Lung (tissue), 11 donors: ENCODE measurements at regions not wholly inside any gene's neighbourhood (a gene's known extent, or its start where the extent isn't known, plus 50 kb on each side); places are given as distances from the start of the nearest gene placed in this dataset.

Experiments used
- ATAC-seq: fragments of 200-7000 bp; cut with Tn5 transposase; one replicate; pipeline ENCODE4 v1.9.1; 2020; ENCODE audit warnings: moderate number of reproducible peaks; ENCODE audit not compliant: insufficient read depth, low FRiP score
- DNase-seq, 3 donors: peaks; one replicate each; pipeline ENCODE4 v3.0.0-alpha.2; 2013 to 2017
- H3K27ac ChIP-seq, 2 donors: one replicate each; pipeline ENCODE4 v1.5.1; 2013; ENCODE audit warnings: mild to moderate bottlenecking in 2 of 2, moderate library complexity in 2 of 2, control low read depth in 1 of 2, inconsistent platforms in 1 of 2, low read depth in 1 of 2, low read length in 1 of 2
- H3K27me3 ChIP-seq, 3 donors: one replicate each; pipeline ENCODE4 v1.5.1; 2013; ENCODE audit warnings: low read length in 2 of 3; ENCODE audit not compliant: control insufficient read depth in 3 of 3, insufficient read depth in 3 of 3
- H3K36me3 ChIP-seq, 4 donors: one replicate each; pipeline ENCODE4 v1.5.1; 2013; ENCODE audit warnings: low read length in 4 of 4, mild to moderate bottlenecking in 1 of 4, moderate library complexity in 1 of 4; ENCODE audit not compliant: control insufficient read depth in 4 of 4, insufficient read depth in 4 of 4
- H3K4me1 ChIP-seq, 5 donors: one replicate each; pipeline ENCODE4 v1.5.1; 2013; ENCODE audit warnings: low read length in 5 of 5, mild to moderate bottlenecking in 2 of 5, moderate library complexity in 1 of 5; ENCODE audit not compliant: control insufficient read depth in 5 of 5, insufficient read depth in 5 of 5
- H3K4me3 ChIP-seq: one replicate; pipeline ENCODE4 v1.5.1; 2013; ENCODE audit warnings: mild to moderate bottlenecking, control low read depth, moderate library complexity
- H3K9ac ChIP-seq, 2 donors: one replicate each; pipeline ENCODE4 v1.5.1; 2013; ENCODE audit warnings: low read length in 2 of 2, control low read depth in 1 of 2; ENCODE audit not compliant: insufficient read depth in 1 of 2
- H3K9me3 ChIP-seq, 4 donors: one replicate each; pipeline ENCODE4 v1.5.1; 2013; ENCODE audit warnings: low read length in 3 of 4, mild to moderate bottlenecking in 1 of 4, moderate library complexity in 1 of 4; ENCODE audit not compliant: control insufficient read depth in 4 of 4, insufficient read depth in 3 of 4
- CTCF ChIP-seq: IDR thresholded peaks from 2 replicates; pipeline ENCODE4 v1.5.1; 2012; ENCODE audit warnings: mild to moderate bottlenecking; ENCODE audit errors: control extremely low read depth, extremely low read depth
- WGBS, 2 donors: extraction: QIAGEN DNeasy Blood & Tissue Kit; methylation state at CpG; one replicate each; pipeline ENCODE4 v1.1.7; 2013; 5-methylcytosine and 5-hydroxymethylcytosine counted together
- donor health status: control.
- donor health status: control.
- donor health status: Bipolar disorder and iron deficiency.
- donor health status: healthy.
- donor health status: DM: yes; HTN: yes; CAD: no.

GRCh38 chr3:177447938-177448337, 250.7 kb upstream of the TBL1XR1 start:
- Histone ChIP-seq H3K4me1 (peaks cover 4 to 46% (median 9%) of the 10 kb centered on the region in 5 donors), H3K36me3 (no peaks in the 10 kb centered on the region), H3K27me3 (no peaks in the 10 kb centered on the region), H3K4me3 (no peak overlapping the region), H3K9me3 (no peaks in the 10 kb centered on the region), H3K9ac (no peak overlapping the region), H3K27ac (no peak overlapping the region)
- DNase-seq (peak in 2 of 3 donors; percentile 27 to 50), ATAC-seq (no peak)
- no peak for TF ChIP-seq CTCF
- WGBS, 2 donors, result 56 to 95% methylated on average over 3 of the region's 3 CpGs

GRCh38 chr3:177448987-177449359, 251.7 kb upstream of the TBL1XR1 start:
- Histone ChIP-seq H3K27me3 (no peaks in the 10 kb centered on the region), H3K9me3 (no peaks in the 10 kb centered on the region), H3K4me1 (peaks cover 4 to 41% (median 9%) of the 10 kb centered on the region in 5 donors), H3K27ac (no peak overlapping the region), H3K36me3 (no peaks in the 10 kb centered on the region), H3K9ac (no peak overlapping the region), H3K4me3 (no peak overlapping the region)
- 16 to 44% methylated on average over 3 of the region's 3 CpGs for WGBS, 2 donors
- ATAC-seq (no peak), DNase-seq (no peak)
- TF ChIP-seq CTCF, result no peak

GRCh38 chr3:177449360-177450006, 252.2 kb upstream of the TBL1XR1 start:
- H3K9ac ChIP-seq, result no peak overlapping the region
- 24 to 54% methylated on average over 5 of the region's 5 CpGs for WGBS, 2 donors
- peak; percentile 23 for ATAC-seq
- H3K27me3 ChIP-seq, result no peaks in the 10 kb centered on the region
- H3K27ac ChIP-seq, result peak overlapping the region in 1 of 2 donors; percentile 70
- no peak for DNase-seq
- no peaks in the 10 kb centered on the region for H3K9me3 ChIP-seq
- peaks cover 4 to 41% (median 9%) of the 10 kb centered on the region in 5 donors for H3K4me1 ChIP-seq
- H3K36me3 ChIP-seq, result no peaks in the 10 kb centered on the region
- H3K4me3 ChIP-seq, result no peak overlapping the region
- TF ChIP-seq CTCF, result no peak

DNA sequence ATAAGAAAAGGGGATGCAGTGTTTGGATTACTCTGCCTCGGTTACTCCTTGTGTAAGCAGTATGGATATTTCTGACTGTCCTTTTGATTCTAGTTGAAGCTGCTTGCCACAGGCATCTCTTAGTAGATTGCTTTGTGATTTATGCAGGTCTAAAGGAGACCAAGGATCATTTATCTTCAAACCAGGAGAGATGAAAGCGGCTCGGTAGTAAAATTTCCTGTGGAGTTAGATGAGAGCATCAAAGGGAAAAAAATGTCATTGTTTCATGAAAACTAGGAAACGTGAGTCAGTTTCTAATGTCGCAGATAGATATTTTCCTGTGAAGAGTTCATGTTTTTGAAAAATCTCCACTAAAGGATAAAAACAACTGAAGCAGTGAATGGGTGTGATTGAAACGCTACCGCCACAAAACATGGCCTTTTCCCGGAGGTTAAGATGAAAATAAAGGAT, 254.0 kb upstream of the TBL1XR1 start:
- Histone ChIP-seq H3K9me3 (no peaks in the 10 kb centered on the region), H3K27me3 (no peaks in the 10 kb centered on the region), H3K9ac (peak overlapping the region in 1 of 2 donors; percentile 4), H3K4me1 (peaks cover 4 to 29% (median 9%) of the 10 kb centered on the region in 5 donors), H3K4me3 (no peak overlapping the region), H3K27ac (no peak overlapping the region), H3K36me3 (no peaks in the 10 kb centered on the region)
- WGBS, 2 donors, result 72 to 73% methylated on average over 8 of the region's 8 CpGs
- DNase-seq, result peak in 1 of 3 donors; percentile 55
- TF ChIP-seq CTCF, result no peak
- no peak for ATAC-seq
